ENCODE measurements at regions not wholly inside any gene's neighbourhood (a gene's known extent, or its start where the extent isn't known, plus 50 kb on each side); places are given as distances from the start of the nearest gene placed in this dataset.

DNA sequence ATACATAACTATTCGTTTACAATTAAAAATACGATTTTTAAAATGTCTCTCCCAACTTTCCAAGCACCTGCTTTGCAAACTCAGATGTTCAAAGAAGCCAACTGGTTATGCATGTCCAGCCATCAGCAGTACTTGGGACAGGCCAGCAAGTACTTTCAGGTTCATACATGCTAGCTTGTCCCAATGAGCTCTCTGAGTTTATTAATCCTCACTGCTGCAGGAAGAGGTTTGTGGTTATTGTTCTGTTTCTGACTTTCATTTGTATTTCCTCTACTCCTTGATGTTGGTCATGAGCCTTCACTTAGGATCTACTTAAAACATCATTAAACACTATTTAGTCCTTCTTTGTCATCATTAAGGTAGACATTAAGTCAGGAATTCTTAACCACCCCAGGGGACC is 374.1 kb downstream of the LRATD1 start:
- TF ChIP-seq, protein P1, sequence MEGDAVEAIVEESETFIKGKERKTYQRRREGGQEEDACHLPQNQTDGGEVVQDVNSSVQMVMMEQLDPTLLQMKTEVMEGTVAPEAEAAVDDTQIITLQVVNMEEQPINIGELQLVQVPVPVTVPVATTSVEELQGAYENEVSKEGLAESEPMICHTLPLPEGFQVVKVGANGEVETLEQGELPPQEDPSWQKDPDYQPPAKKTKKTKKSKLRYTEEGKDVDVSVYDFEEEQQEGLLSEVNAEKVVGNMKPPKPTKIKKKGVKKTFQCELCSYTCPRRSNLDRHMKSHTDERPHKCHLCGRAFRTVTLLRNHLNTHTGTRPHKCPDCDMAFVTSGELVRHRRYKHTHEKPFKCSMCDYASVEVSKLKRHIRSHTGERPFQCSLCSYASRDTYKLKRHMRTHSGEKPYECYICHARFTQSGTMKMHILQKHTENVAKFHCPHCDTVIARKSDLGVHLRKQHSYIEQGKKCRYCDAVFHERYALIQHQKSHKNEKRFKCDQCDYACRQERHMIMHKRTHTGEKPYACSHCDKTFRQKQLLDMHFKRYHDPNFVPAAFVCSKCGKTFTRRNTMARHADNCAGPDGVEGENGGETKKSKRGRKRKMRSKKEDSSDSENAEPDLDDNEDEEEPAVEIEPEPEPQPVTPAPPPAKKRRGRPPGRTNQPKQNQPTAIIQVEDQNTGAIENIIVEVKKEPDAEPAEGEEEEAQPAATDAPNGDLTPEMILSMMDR (IDR thresholded peaks at IDR 0.05), result no peak
- no peak for TF ChIP-seq POLR2A (IDR thresholded peaks at IDR 0.05)
- TF ChIP-seq EP300 (IDR thresholded peaks at IDR 0.05), result no peak

Measured in ovary (tissue), 3 donors.